ENCODE measurements at regions not wholly inside any gene's neighbourhood (a gene's known extent, or its start where the extent isn't known, plus 50 kb on each side); places are given as distances from the start of the nearest gene placed in this dataset.

- no peak for DNase-seq (ENCODE audit: low read depth, low spot score)
- CTCF ChIA-PET, result no interaction called here
- POLR2A ChIA-PET, result no interaction called here
These were observed 68.0 kb upstream of the GRID2 start for GRCh38 chr4:92235731-92236130.

GRCh38 chr4:92236877-92237276, 66.9 kb upstream of the GRID2 start:
- TF ChIP-seq CTCF (IDR thresholded peaks at IDR 0.05; ENCODE audit: low read depth, low read length), result no peak
- peak; percentile 20 for DNase-seq (ENCODE audit: low read depth, low spot score)
- Histone ChIP-seq H3K27ac (ENCODE audit: low read depth, low read length) (no peak overlapping the region), H3K9me3 (ENCODE audit: control insufficient read depth, insufficient read depth, low read length) (0 out of 2 replicates have a peak, but pooled peaks cover 3% of the 10 kb centered on the region), H3K4me3 (ENCODE audit: low read depth, low read length) (no peak overlapping the region), H3K27me3 (ENCODE audit: control insufficient read depth, insufficient read depth, low read length) (no peaks in the 10 kb centered on the region)
- ChIA-PET POLR2A (no interaction called here), CTCF (no interaction called here)

More at GRCh38 chr4:92235731-92236130, 68.0 kb upstream of the GRID2 start:
- Histone ChIP-seq H3K27me3 (ENCODE audit: control insufficient read depth, insufficient read depth, low read length) (no peaks in the 10 kb centered on the region), H3K9me3 (ENCODE audit: control insufficient read depth, insufficient read depth, low read length) (0 out of 2 replicates have a peak, but pooled peaks cover 3% of the 10 kb centered on the region), H3K4me3 (ENCODE audit: low read depth, low read length) (no peak overlapping the region), H3K27ac (ENCODE audit: low read depth, low read length) (no peak overlapping the region)
- no peak for TF ChIP-seq CTCF (IDR thresholded peaks at IDR 0.05; ENCODE audit: low read depth, low read length)

- POLR2A ChIA-PET, result no interaction called here
- no peak for TF ChIP-seq CTCF (IDR thresholded peaks at IDR 0.05; ENCODE audit: low read depth, low read length)
These were observed 66.2 kb upstream of the GRID2 start for GRCh38 chr4:92237559-92237958.

GRCh38 chr4:92241094-92241493, 62.7 kb upstream of the GRID2 start:
- ChIA-PET POLR2A (no interaction called here), CTCF (no interaction called here)
- no peak for TF ChIP-seq CTCF (IDR thresholded peaks at IDR 0.05; ENCODE audit: low read depth, low read length)
- no peaks in the 10 kb centered on the region for H3K27me3 ChIP-seq (ENCODE audit: control insufficient read depth, insufficient read depth, low read length)
- no peak for DNase-seq (ENCODE audit: low read depth, low spot score)
- no peak overlapping the region for H3K4me3 ChIP-seq (ENCODE audit: low read depth, low read length)
- 0 out of 2 replicates have a peak, but pooled peaks cover 3% of the 10 kb centered on the region for H3K9me3 ChIP-seq (ENCODE audit: control insufficient read depth, insufficient read depth, low read length)
- no peak overlapping the region for H3K27ac ChIP-seq (ENCODE audit: low read depth, low read length)

More at GRCh38 chr4:92237559-92237958, 66.2 kb upstream of the GRID2 start:
- no peak overlapping the region for H3K27ac ChIP-seq (ENCODE audit: low read depth, low read length)
- no peak for DNase-seq (ENCODE audit: low read depth, low spot score)
- no peaks in the 10 kb centered on the region for H3K27me3 ChIP-seq (ENCODE audit: control insufficient read depth, insufficient read depth, low read length)
- CTCF ChIA-PET, result interaction anchor here (0.7 kb wide), 1 partner anchor 869 kb away, joined by 7 read pairs; no protein-coding TSS in a partner anchor
- H3K9me3 ChIP-seq (ENCODE audit: control insufficient read depth, insufficient read depth, low read length), result 0 out of 2 replicates have a peak, but pooled peaks cover 3% of the 10 kb centered on the region
- no peak overlapping the region for H3K4me3 ChIP-seq (ENCODE audit: low read depth, low read length)

GRCh38 chr4:92246384-92246783, 57.4 kb upstream of the GRID2 start:
- H3K27me3 ChIP-seq (ENCODE audit: control insufficient read depth, insufficient read depth, low read length), result no peaks in the 10 kb centered on the region
- POLR2A ChIA-PET, result no interaction called here
- no peak for DNase-seq (ENCODE audit: low read depth, low spot score)
- H3K4me3 ChIP-seq (ENCODE audit: low read depth, low read length), result no peak overlapping the region
- TF ChIP-seq CTCF (IDR thresholded peaks at IDR 0.05; ENCODE audit: low read depth, low read length), result no peak
- CTCF ChIA-PET, result no interaction called here
- H3K27ac ChIP-seq (ENCODE audit: low read depth, low read length), result no peak overlapping the region
- H3K9me3 ChIP-seq (ENCODE audit: control insufficient read depth, insufficient read depth, low read length), result no peaks in the 10 kb centered on the region

Measured in AG04450 (cell line).